Loucy (cell line): ENCODE measurements at regions not wholly inside any gene's neighbourhood (a gene's known extent, or its start where the extent isn't known, plus 50 kb on each side); places are given as distances from the start of the nearest gene placed in this dataset.

Source experiments
- EZH2phosphoT487 ChIP-seq: fragments of 200-600 bp; IDR thresholded peaks from 2 replicates; pipeline ENCODE4 v1.6.1; 2018; ENCODE audit warnings: antibody characterized with exemption, mild to moderate bottlenecking, moderate library complexity, borderline replicate concordance
- TF ChIP-seq, protein P1 (sequence below): fragments of 200-600 bp; sonication (generic); conservative IDR thresholded peaks from 2 replicates; pipeline ENCODE4 v1.5.1; 2014; ENCODE audit warnings: mild to moderate bottlenecking, antibody characterized with exemption, low read length

GRCh38 chr1:38534473-38534823, 325.1 kb downstream of the RRAGC start:
- TF ChIP-seq, protein P1, sequence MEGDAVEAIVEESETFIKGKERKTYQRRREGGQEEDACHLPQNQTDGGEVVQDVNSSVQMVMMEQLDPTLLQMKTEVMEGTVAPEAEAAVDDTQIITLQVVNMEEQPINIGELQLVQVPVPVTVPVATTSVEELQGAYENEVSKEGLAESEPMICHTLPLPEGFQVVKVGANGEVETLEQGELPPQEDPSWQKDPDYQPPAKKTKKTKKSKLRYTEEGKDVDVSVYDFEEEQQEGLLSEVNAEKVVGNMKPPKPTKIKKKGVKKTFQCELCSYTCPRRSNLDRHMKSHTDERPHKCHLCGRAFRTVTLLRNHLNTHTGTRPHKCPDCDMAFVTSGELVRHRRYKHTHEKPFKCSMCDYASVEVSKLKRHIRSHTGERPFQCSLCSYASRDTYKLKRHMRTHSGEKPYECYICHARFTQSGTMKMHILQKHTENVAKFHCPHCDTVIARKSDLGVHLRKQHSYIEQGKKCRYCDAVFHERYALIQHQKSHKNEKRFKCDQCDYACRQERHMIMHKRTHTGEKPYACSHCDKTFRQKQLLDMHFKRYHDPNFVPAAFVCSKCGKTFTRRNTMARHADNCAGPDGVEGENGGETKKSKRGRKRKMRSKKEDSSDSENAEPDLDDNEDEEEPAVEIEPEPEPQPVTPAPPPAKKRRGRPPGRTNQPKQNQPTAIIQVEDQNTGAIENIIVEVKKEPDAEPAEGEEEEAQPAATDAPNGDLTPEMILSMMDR = no peak
- no peak for TF ChIP-seq EZH2phosphoT487
